ENCODE measurements at regions not wholly inside any gene's neighbourhood (a gene's known extent, or its start where the extent isn't known, plus 50 kb on each side); places are given as distances from the start of the nearest gene placed in this dataset.

DNA sequence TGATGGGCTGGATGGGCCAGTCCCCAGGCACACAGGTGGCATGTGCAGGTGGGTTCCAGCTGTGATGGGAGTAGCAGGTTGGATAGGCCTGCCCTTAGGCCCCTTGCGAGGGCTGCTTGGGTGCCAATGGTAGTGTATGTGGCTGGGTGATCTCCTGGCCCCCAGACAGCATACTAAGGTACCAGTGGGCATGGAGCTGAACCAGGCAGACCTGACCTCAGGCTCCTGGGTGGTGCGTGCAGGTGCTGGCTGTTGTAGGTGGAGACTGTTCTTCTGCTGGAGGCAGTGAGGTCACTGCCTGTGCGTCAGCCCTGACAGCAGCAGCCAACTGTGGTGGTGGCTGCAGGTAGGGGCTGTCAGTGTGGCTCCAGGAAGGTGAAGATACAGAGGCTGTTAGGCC, 384.7 kb downstream of the ANKRD7 start (continued):
- no peak for TF ChIP-seq ZNF592 (IDR thresholded peaks at IDR 0.05)
- no peak for TF ChIP-seq TAF1 (IDR thresholded peaks at IDR 0.05; ENCODE audit: borderline replicate concordance, low read depth, low read length)
- no peak for TF ChIP-seq ZBED1 (IDR thresholded peaks at IDR 0.05; ENCODE audit: borderline replicate concordance)

GRCh38 chr7:118615681-118616080, 391.2 kb downstream of the ANKRD7 start:
- ATAC-seq (no peak), DNase-seq (ENCODE audit: low read depth, low spot score) (no peak), FAIRE-seq (no peak)
- in situ Hi-C loops (cut with MboI) = no loop called here
- BruUV-seq (replicated peaks) = no TSS peak
- Histone ChIP-seq H3K4me3 (no peak overlapping the region), H3K79me2 (ENCODE audit: control insufficient read depth, insufficient read depth, low read length) (no peaks in the 10 kb centered on the region), H3K36me3 (ENCODE audit: control insufficient read depth in 2 of 2, insufficient read depth in 2 of 2, low read length in 1 of 2) (no peaks in the 10 kb centered on the region), H3K27ac (ENCODE audit: control insufficient read depth, insufficient read depth) (no peak overlapping the region), H3K9me3 (replicated peaks; ENCODE audit: control insufficient read depth, insufficient read depth, low read length) (no peaks in the 10 kb centered on the region), H4K20me1 (ENCODE audit: control insufficient read depth, insufficient read depth) (no peaks in the 10 kb centered on the region), H3K4me2 (ENCODE audit: control insufficient read depth, insufficient read depth) (no peak overlapping the region), H3K27me3 (replicated peaks in 1 of 2; ENCODE audit: control insufficient read depth in 2 of 2, insufficient read depth in 2 of 2, low read length in 1 of 2) (no peaks in the 10 kb centered on the region), H3K9ac (ENCODE audit: control insufficient read depth, insufficient read depth, low read length) (no peak overlapping the region), H2AFZ (ENCODE audit: control insufficient read depth, low read depth, low read length) (no peak overlapping the region), H3K4me1 (ENCODE audit: control insufficient read depth, insufficient read depth, low read length) (no peaks in the 10 kb centered on the region)
- ChIA-PET POLR2A (no interaction called here), RAD21 (ENCODE audit: unreplicated experiment) (no interaction called here), SMC1A (ENCODE audit: uncharacterized antibody, unreplicated experiment) (no interaction called here), CTCF (no interaction called here)
- intact Hi-C loops (cut with micrococcal nuclease; ENCODE audit: unreplicated experiment) = no loop called here
- 1% methylated on average over 4 of the region's 4 CpGs for WGBS (ENCODE audit: insufficient coverage, insufficient replicate concordance, low lambda C conversion rate, missing lambda C conversion rate)
- TF ChIP-seq CTCF (IDR thresholded peaks at IDR 0.05 in 2 of 3, conservative IDR thresholded peaks at IDR 0.05 in 1 of 3; ENCODE audit: control insufficient read depth in 2 of 3, extremely low read depth in 1 of 3, insufficient read depth in 1 of 3, low read depth in 3 of 3, low read length in 3 of 3) (no peak), HDAC6 (IDR thresholded peaks at IDR 0.05; ENCODE audit: unreplicated experiment) (no peak), SREBF1 (IDR thresholded peaks at IDR 0.05; ENCODE audit: low read length) (no peak), PAX8 (IDR thresholded peaks at IDR 0.05) (no peak), ZNF217 (IDR thresholded peaks at IDR 0.05) (no peak), TARDBP (IDR thresholded peaks at IDR 0.05; ENCODE audit: borderline replicate concordance) (no peak), E4F1 (IDR thresholded peaks at IDR 0.05; ENCODE audit: borderline replicate concordance, partially characterized antibody) (no peak), CHD2 (IDR thresholded peaks at IDR 0.05; ENCODE audit: borderline replicate concordance, low read depth, low read length) (no peak)
- TF ChIP-seq, protein P1, sequence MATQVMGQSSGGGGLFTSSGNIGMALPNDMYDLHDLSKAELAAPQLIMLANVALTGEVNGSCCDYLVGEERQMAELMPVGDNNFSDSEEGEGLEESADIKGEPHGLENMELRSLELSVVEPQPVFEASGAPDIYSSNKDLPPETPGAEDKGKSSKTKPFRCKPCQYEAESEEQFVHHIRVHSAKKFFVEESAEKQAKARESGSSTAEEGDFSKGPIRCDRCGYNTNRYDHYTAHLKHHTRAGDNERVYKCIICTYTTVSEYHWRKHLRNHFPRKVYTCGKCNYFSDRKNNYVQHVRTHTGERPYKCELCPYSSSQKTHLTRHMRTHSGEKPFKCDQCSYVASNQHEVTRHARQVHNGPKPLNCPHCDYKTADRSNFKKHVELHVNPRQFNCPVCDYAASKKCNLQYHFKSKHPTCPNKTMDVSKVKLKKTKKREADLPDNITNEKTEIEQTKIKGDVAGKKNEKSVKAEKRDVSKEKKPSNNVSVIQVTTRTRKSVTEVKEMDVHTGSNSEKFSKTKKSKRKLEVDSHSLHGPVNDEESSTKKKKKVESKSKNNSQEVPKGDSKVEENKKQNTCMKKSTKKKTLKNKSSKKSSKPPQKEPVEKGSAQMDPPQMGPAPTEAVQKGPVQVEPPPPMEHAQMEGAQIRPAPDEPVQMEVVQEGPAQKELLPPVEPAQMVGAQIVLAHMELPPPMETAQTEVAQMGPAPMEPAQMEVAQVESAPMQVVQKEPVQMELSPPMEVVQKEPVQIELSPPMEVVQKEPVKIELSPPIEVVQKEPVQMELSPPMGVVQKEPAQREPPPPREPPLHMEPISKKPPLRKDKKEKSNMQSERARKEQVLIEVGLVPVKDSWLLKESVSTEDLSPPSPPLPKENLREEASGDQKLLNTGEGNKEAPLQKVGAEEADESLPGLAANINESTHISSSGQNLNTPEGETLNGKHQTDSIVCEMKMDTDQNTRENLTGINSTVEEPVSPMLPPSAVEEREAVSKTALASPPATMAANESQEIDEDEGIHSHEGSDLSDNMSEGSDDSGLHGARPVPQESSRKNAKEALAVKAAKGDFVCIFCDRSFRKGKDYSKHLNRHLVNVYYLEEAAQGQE (IDR thresholded peaks at IDR 0.05; ENCODE audit: low read depth, low read length) = no peak
